Kidney (tissue), 13 donors: ENCODE measurements at regions not wholly inside any gene's neighbourhood (a gene's known extent, or its start where the extent isn't known, plus 50 kb on each side); places are given as distances from the start of the nearest gene placed in this dataset.
"Not testable (repeated sequence)": the region's sequence is repeated elsewhere in the genome, so short reads cannot be mapped to it uniquely, and the experiment has no call there.

Experiments used
- DNase-seq, 5 donors: peaks; one replicate each; pipeline ENCODE4 v3.0.0-alpha.2; 2013 to 2020
- FAIRE-seq: peaks from 2 replicates; lab custom pipeline; 2012; peaks lifted over from hg19 to GRCh38; lab: Jason Lieb, UNC
- H3K27ac ChIP-seq, 2 donors: one replicate each; pipeline ENCODE4 v1.7.0; 2013; ENCODE audit warnings: low read depth in 2 of 2, low read length in 2 of 2, inconsistent platforms in 1 of 2
- H3K27me3 ChIP-seq: one replicate; pipeline ENCODE4 v1.7.1; 2013; ENCODE audit warnings: low read length, inconsistent platforms; ENCODE audit not compliant: control insufficient read depth, insufficient read depth
- H3K36me3 ChIP-seq, 3 donors: one replicate each; pipeline versions ENCODE4 v1.7.0 to v1.7.1; 2013; ENCODE audit warnings: low read length in 3 of 3, control low read depth in 1 of 3, inconsistent platforms in 1 of 3; ENCODE audit not compliant: insufficient read depth in 3 of 3, control insufficient read depth in 2 of 3
- H3K4me1 ChIP-seq, 3 donors: one replicate each; pipeline versions ENCODE4 v1.7.0 to v1.7.1; 2013; ENCODE audit warnings: low read length in 3 of 3, inconsistent platforms in 1 of 3, low read depth in 1 of 3; ENCODE audit not compliant: control insufficient read depth in 2 of 3, insufficient read depth in 2 of 3
- H3K4me3 ChIP-seq, 3 donors: one replicate each; pipeline versions ENCODE4 v1.7.0 to v1.8.1; 2013; ENCODE audit warnings: low read length in 3 of 3, control low read depth in 1 of 3, inconsistent platforms in 1 of 3
- H3K9ac ChIP-seq, 3 donors: one replicate each; pipeline versions ENCODE4 v1.7.0 to v1.7.1; 2013; ENCODE audit warnings: low read length in 3 of 3, control low read depth in 1 of 3, inconsistent platforms in 1 of 3
- H3K9me3 ChIP-seq, 3 donors: one replicate each; pipeline versions ENCODE4 v1.7.0 to v1.7.1; 2013; ENCODE audit warnings: low read length in 3 of 3, control low read depth in 1 of 3, inconsistent platforms in 1 of 3; ENCODE audit not compliant: control insufficient read depth in 2 of 3, insufficient read depth in 1 of 3
- intact Hi-C: fragments of 100-400 bp; cut with DNase I; formaldehyde crosslinking; loops from one replicate; pipeline ENCODE4 v1.11.1; 2022
- TF ChIP-seq, protein P1 (sequence below): IDR thresholded peaks from 3 replicates; pipeline ENCODE4 v1.5.1; 2012; ENCODE audit warnings: mild to moderate bottlenecking, moderate library complexity, borderline replicate concordance; ENCODE audit not compliant: insufficient read depth; ENCODE audit errors: extremely low read depth
- donor health status: control.
- donor health status: control.
- donor health status: control.
- donor health status: control.
- donor health status: control.
- donor health status: DM: yes; HTN: yes; CAD: no.
- donor health status: Normal renal cell carcinoma (clear cell type).

DNA sequence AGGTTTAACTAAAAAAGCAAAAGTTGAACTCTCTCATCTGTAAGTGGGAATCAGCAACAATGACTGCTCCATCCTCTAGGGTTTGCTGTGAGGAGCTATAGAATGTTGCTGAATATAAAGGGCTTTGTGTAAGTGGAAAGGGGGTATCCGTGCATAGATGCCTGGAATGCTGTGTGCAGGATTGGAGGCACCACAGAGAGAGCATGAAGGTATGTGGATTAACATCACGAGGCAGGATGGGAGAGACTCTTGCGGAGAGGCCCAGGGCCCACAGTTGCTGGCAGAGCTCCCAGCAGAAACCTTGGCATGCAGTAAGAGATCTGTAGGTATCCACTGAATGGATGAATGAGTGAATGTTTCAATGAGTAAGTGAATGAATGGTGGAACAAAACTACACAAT is 298.7 kb upstream of the DDI1 start:
- no peak for FAIRE-seq
- no peaks in the 10 kb centered on the region for H3K4me1 ChIP-seq

DNA sequence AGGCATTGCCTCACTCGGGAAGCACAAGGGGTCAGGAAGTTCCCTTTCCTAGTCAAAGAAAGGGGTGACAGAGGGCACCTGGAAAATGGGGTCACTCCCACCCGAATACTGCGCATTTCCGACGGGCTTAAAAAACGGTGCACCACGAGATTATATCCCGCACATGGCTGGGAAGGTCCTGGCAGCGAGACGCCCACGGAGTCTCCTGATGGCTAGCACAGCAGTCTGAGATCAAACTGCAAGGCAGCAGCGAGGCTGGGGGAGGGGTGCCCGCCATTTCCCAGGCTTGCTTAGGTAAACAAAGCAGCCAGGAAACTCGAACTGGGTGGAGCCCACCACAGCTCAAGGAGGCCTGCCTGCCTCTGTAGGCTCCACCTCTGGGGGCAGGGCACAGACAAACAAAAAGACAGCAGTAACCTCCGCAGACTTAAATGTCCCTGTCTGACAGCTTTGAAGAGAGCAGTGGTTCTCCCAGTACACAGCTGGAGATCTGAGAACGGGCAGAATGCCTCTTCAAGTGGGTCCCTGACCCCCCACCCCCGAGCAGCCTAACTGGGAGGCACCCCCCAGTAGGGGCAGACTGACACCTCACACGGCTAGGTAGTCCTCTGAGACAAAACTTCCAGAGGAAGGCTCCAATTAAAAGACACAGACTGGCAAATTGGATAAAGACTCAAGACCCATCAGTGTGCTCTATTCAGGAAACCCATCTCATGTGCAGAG is 297.2 kb upstream of the DDI1 start:
- H3K27ac ChIP-seq, FAIRE-seq, H3K9ac ChIP-seq, H3K27me3 ChIP-seq, H3K36me3 ChIP-seq, H3K4me1 ChIP-seq, intact Hi-C loops, H3K9me3 ChIP-seq: not testable (repeated sequence)
- H3K4me3 ChIP-seq, result peak overlapping the region in 2 of 3 donors; percentile 20 to 45
- peak in 2 of 5 donors; percentile 22 to 52 for DNase-seq

More for the DNA sequence above, 298.7 kb upstream of the DDI1 start:
- H3K4me3 ChIP-seq, result no peak overlapping the region
- no peaks in the 10 kb centered on the region for H3K36me3 ChIP-seq
- no peak overlapping the region for H3K9ac ChIP-seq
- intact Hi-C loops, result no loop called here
- no peaks in the 10 kb centered on the region for H3K27me3 ChIP-seq
- no peaks in the 10 kb centered on the region for H3K9me3 ChIP-seq
- TF ChIP-seq, protein P1, sequence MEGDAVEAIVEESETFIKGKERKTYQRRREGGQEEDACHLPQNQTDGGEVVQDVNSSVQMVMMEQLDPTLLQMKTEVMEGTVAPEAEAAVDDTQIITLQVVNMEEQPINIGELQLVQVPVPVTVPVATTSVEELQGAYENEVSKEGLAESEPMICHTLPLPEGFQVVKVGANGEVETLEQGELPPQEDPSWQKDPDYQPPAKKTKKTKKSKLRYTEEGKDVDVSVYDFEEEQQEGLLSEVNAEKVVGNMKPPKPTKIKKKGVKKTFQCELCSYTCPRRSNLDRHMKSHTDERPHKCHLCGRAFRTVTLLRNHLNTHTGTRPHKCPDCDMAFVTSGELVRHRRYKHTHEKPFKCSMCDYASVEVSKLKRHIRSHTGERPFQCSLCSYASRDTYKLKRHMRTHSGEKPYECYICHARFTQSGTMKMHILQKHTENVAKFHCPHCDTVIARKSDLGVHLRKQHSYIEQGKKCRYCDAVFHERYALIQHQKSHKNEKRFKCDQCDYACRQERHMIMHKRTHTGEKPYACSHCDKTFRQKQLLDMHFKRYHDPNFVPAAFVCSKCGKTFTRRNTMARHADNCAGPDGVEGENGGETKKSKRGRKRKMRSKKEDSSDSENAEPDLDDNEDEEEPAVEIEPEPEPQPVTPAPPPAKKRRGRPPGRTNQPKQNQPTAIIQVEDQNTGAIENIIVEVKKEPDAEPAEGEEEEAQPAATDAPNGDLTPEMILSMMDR, result no peak
- no peak for DNase-seq
- H3K27ac ChIP-seq, result no peak overlapping the region

DNA sequence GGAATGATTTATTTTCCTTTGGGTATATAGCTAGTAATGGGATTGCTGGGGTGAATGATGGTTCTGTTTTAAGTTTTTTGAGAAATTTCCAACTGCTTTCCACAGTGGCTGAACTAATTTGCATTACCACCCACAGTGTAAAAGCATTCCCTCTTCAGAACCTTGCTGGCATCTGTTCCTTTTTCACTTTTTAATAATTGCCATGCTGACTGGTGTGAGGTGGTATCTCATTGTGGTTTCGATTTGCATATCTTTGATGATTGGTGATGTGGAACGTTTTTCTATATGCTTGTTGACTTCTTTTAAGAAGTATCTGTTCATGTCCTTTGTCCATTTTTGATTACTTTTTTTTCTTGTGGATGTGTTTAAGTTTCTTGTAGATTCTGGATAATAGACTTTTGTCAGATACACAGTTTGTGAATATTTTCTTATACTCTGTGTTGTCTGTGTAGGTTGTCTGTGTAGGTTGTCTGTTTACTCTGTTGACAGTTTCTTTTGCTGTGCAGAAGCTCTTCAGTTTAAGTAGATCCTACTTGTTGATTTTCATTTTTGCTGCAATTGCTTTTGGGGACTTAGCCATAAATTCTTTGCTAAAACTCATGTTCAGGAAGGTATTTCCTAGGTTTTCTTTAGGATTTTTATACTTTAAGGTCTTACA is 291.8 kb upstream of the DDI1 start:
- DNase-seq (no peak), FAIRE-seq (no peak)
- intact Hi-C loops, result no loop called here
- H3K4me1 ChIP-seq, result no peaks in the 10 kb centered on the region
- no peaks in the 10 kb centered on the region for H3K36me3 ChIP-seq
- TF ChIP-seq, protein P1, result no peak
- peaks cover 0 to 4% (median 2%) of the 10 kb centered on the region in 3 donors for H3K9me3 ChIP-seq
- no peak overlapping the region for H3K27ac ChIP-seq
- no peaks in the 10 kb centered on the region for H3K27me3 ChIP-seq
- H3K4me3 ChIP-seq, result no peak overlapping the region
- H3K9ac ChIP-seq, result no peak overlapping the region

GRCh38 chr11:103749158-103749557 is 287.3 kb upstream of the DDI1 start:
- intact Hi-C loops, result no loop called here
- H3K27ac ChIP-seq, result no peak overlapping the region
- no peak for FAIRE-seq

More at GRCh38 chr11:103749158-103749557, 287.3 kb upstream of the DDI1 start:
- no peak overlapping the region for H3K9ac ChIP-seq
- no peak for DNase-seq
- no peaks in the 10 kb centered on the region for H3K27me3 ChIP-seq
- no peaks in the 10 kb centered on the region for H3K4me1 ChIP-seq
- H3K36me3 ChIP-seq, result no peaks in the 10 kb centered on the region
- H3K4me3 ChIP-seq, result no peak overlapping the region
- H3K9me3 ChIP-seq, result peaks cover 0 to 4% (median 2%) of the 10 kb centered on the region in 3 donors
- TF ChIP-seq, protein P1, result no peak
